Smooth muscle cell (in vitro differentiated cells): ENCODE measurements at regions not wholly inside any gene's neighbourhood (a gene's known extent, or its start where the extent isn't known, plus 50 kb on each side); places are given as distances from the start of the nearest gene placed in this dataset.

Source experiments
- DNase-seq: peaks from one replicate; lab custom pipeline; 2025; ENCODE audit not compliant: unreplicated experiment; lab: John Stamatoyannopoulos, UW
- H2AFZ ChIP-seq: fragments of 200-600 bp; sonication (generic); 2 replicates; pipeline ENCODE4 v1.6.0; 2016; ENCODE audit warnings: antibody characterized with exemption, low read depth, mild to moderate bottlenecking
- H3F3A ChIP-seq: fragments of 200-600 bp; sonication (generic); 2 replicates; pipeline ENCODE4 v1.6.0; 2017; ENCODE audit warnings: antibody characterized with exemption, low read depth
- H3K27ac ChIP-seq: fragments of 200-600 bp; sonication (generic); 2 replicates; pipeline ENCODE4 v1.5.1; 2016; ENCODE audit warnings: low read depth, mild to moderate bottlenecking
- H3K27me3 ChIP-seq: fragments of 200-600 bp; sonication (generic); 2 replicates; pipeline ENCODE4 v1.6.1; 2016; ENCODE audit warnings: low read depth, mild to moderate bottlenecking
- H3K36me3 ChIP-seq: fragments of 200-600 bp; sonication (generic); 2 replicates; pipeline ENCODE4 v1.5.1; 2016; ENCODE audit warnings: low read depth
- H3K4me1 ChIP-seq: fragments of 200-600 bp; sonication (generic); 2 replicates; pipeline ENCODE4 v1.5.1; 2016; ENCODE audit warnings: low read depth
- H3K4me2 ChIP-seq: fragments of 200-600 bp; sonication (generic); 2 replicates; pipeline ENCODE4 v1.6.0; 2016; ENCODE audit warnings: mild to moderate bottlenecking
- H3K4me3 ChIP-seq: fragments of 200-600 bp; sonication (generic); 2 replicates; pipeline ENCODE4 v1.5.1; 2016; ENCODE audit warnings: mild to moderate bottlenecking
- H3K79me2 ChIP-seq: fragments of 200-600 bp; sonication (generic); 2 replicates; pipeline ENCODE4 v1.6.0; 2016; ENCODE audit warnings: low read depth, mild to moderate bottlenecking
- H3K9ac ChIP-seq: fragments of 200-600 bp; sonication (generic); 2 replicates; pipeline ENCODE4 v1.6.0; 2016; ENCODE audit warnings: low read depth
- H3K9me3 ChIP-seq: fragments of 200-600 bp; sonication (generic); replicated peaks from 2 replicates; pipeline ENCODE4 v1.5.1; 2016; ENCODE audit warnings: low read depth
- H4K20me1 ChIP-seq: fragments of 200-600 bp; sonication (generic); 2 replicates; pipeline ENCODE4 v1.6.0; 2016; ENCODE audit warnings: low read depth
- WGBS: methylation state at CpG from one replicate; pipeline ENCODE4 v1.1.7; 2016; ENCODE audit warnings: low lambda C conversion rate; 5-methylcytosine and 5-hydroxymethylcytosine counted together
- TF ChIP-seq, protein P1 (sequence below): fragments of 200-600 bp; sonication (generic); IDR thresholded peaks from 2 replicates; pipeline ENCODE4 v1.5.1; 2017; ENCODE audit warnings: borderline replicate concordance, mild to moderate bottlenecking, antibody characterized with exemption; ENCODE audit not compliant: insufficient read depth, poor library complexity, severe bottlenecking

DNA sequence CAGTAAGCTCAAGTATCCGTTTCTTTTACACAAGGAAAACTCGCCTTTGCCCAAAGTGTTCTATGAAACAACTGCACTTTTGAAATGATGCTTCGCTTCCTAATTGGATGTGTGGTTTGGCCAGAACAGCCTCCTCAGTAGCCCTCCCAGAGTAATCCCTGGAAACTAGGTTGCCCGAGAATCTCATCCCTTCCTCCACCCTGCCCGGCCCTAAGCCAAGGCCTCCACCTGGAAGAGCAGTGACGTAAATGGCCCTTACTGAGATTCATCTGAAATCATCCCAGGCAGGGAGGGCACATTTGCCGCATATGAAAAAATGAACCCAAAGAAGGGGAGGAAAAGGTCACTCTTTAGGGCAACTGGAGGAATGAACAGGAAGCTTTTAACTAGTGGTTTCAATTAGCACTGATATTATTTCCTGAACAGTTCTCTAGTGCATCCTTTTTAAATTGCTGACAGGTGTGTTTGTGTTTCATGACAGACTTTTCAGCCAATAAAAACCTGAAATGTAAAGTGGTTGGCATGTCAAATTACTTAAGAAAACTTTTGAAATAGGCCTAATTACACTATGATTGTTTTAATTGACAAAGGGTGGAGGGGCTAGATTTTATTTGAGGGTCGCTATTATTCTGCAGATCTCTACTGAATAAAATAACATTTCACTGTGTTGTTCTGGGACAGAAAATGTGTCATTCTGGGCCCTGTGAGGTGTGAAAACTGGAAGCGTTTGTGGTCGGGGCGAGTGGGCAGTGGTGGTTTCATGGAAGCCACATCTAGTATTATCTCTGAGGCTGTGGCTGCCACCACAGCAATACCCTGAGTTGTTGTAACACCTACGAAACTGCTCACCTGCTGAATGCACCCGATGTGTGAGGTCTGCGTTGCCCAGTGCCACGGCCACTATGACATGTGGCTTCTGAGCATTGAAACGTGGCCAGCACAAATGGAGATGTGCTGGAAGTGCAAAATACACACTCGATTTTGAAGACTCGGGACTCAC, 112.1 kb downstream of the ZIC5 start:
- Histone ChIP-seq H3F3A (no peaks in the 10 kb centered on the region), H3K27ac (no peak overlapping the region), H3K79me2 (no peaks in the 10 kb centered on the region), H3K27me3 (peaks cover 10% of the 10 kb centered on the region), H4K20me1 (no peaks in the 10 kb centered on the region), H3K4me2 (no peak overlapping the region), H3K36me3 (no peaks in the 10 kb centered on the region), H3K4me1 (peaks cover 63% of the 10 kb centered on the region), H3K9me3 (no peaks in the 10 kb centered on the region), H2AFZ (no peak overlapping the region), H3K4me3 (no peak overlapping the region), H3K9ac (no peak overlapping the region)
- DNase-seq, result no peak
- WGBS, result 89% methylated on average over 18 of the region's 18 CpGs
- TF ChIP-seq, protein P1, sequence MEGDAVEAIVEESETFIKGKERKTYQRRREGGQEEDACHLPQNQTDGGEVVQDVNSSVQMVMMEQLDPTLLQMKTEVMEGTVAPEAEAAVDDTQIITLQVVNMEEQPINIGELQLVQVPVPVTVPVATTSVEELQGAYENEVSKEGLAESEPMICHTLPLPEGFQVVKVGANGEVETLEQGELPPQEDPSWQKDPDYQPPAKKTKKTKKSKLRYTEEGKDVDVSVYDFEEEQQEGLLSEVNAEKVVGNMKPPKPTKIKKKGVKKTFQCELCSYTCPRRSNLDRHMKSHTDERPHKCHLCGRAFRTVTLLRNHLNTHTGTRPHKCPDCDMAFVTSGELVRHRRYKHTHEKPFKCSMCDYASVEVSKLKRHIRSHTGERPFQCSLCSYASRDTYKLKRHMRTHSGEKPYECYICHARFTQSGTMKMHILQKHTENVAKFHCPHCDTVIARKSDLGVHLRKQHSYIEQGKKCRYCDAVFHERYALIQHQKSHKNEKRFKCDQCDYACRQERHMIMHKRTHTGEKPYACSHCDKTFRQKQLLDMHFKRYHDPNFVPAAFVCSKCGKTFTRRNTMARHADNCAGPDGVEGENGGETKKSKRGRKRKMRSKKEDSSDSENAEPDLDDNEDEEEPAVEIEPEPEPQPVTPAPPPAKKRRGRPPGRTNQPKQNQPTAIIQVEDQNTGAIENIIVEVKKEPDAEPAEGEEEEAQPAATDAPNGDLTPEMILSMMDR, result no peak

- no peak for DNase-seq
- no peaks in the 10 kb centered on the region for H3K9me3 ChIP-seq
- H3K4me1 ChIP-seq, result peaks cover 47% of the 10 kb centered on the region
- H3K27ac ChIP-seq, result no peak overlapping the region
- H3K27me3 ChIP-seq, result peaks cover 19% of the 10 kb centered on the region
- H3K4me2 ChIP-seq, result no peak overlapping the region
- H3K9ac ChIP-seq, result no peak overlapping the region
- H3K36me3 ChIP-seq, result no peaks in the 10 kb centered on the region
- H3K4me3 ChIP-seq, result no peak overlapping the region
- TF ChIP-seq, protein P1, result no peak
- no peak overlapping the region for H2AFZ ChIP-seq
- H4K20me1 ChIP-seq, result no peaks in the 10 kb centered on the region
- no peaks in the 10 kb centered on the region for H3F3A ChIP-seq
- H3K79me2 ChIP-seq, result no peaks in the 10 kb centered on the region
Measured at GRCh38 chr13:99857738-99858137, 113.8 kb downstream of the ZIC5 start.

DNA sequence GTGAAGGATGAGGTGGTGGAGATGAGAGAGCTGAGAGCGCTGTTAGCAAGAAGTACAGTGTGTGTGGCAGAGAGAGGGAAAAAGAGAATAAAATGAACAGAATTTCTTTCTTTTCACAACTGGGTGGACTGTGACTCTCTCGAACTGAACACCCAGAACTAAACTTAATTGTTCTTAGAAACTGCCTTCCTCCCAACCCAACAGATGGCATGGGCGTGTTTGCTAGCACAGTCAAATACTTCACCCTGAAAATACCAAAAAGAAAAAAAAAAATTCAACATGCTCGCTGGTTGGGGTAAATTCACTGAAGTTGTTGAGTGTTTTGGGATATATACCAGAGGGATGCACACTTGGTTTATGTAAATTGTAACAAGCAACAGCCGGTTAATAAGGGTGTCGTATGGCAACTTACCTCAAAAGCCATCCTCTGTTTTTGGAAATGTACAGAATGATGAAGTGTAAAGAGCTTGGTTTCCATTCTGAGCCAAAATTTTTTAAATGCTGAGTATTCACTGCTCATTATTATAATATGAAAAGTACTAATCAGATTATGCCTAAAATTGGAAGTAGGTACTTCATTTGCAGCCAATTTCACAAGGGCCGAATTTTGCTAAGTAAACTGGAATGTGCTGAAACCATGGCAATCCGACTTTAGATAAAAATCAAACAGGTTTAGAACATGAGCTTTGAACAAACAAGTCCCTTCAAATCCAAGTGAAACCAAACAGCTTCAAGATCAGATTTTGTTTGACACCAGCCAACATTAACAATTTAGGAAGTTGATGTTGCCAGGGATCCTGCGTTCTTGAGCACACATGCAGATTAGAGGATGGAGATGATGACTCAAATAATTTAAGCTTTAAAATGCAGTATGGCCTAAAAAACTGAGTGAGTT, 115.8 kb downstream of the ZIC5 start:
- no peak overlapping the region for H2AFZ ChIP-seq
- no peaks in the 10 kb centered on the region for H3K36me3 ChIP-seq
- no peak overlapping the region for H3K9ac ChIP-seq
- 83% methylated on average over 9 of the region's 9 CpGs for WGBS
- H3K4me1 ChIP-seq, result peaks cover 28% of the 10 kb centered on the region
- H3F3A ChIP-seq, result no peaks in the 10 kb centered on the region
- H3K79me2 ChIP-seq, result no peaks in the 10 kb centered on the region
- no peak overlapping the region for H3K4me2 ChIP-seq
- H3K27me3 ChIP-seq, result peaks cover 19% of the 10 kb centered on the region
- no peak overlapping the region for H3K4me3 ChIP-seq
- no peak overlapping the region for H3K27ac ChIP-seq
- no peaks in the 10 kb centered on the region for H4K20me1 ChIP-seq
- no peaks in the 10 kb centered on the region for H3K9me3 ChIP-seq
- TF ChIP-seq, protein P1, result no peak
- DNase-seq, result no peak
